ENCODE measurements at regions not wholly inside any gene's neighbourhood (a gene's known extent, or its start where the extent isn't known, plus 50 kb on each side); places are given as distances from the start of the nearest gene placed in this dataset.
"Not testable (repeated sequence)": the region's sequence is repeated elsewhere in the genome, so short reads cannot be mapped to it uniquely, and the experiment has no call there.

DNA sequence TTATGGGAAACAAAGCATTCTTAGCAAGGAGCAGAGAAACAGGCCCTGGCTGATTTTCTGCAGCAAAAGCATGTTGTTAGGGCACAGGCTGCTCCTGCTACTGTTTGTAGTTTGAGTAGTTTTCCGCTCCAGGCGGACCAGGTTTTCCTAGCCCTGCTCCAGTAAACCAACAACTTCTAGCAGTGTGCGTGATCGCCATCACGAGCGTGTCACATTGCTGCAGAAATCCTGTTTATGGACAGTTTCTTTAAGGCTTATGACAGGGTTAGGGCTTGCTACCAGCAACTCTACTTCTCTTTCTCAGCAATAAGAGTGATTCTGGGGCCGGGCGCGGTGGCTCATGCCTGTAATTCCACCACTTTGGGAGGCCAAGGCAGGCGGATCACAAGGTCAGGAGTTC, 803.9 kb upstream of the CDH10 start:
- H3K27ac ChIP-seq (ENCODE audit: low read length), result no peak overlapping the region
- no peaks in the 10 kb centered on the region for H4K20me1 ChIP-seq (ENCODE audit: low read length)
- H2AFZ ChIP-seq (ENCODE audit: low read length), result no peak overlapping the region
- no peaks in the 10 kb centered on the region for H3K9me2 ChIP-seq (replicated peaks; ENCODE audit: low read length)
- no peaks in the 10 kb centered on the region for H3K9me3 ChIP-seq (ENCODE audit: low read length)
- H3K4me1 ChIP-seq (ENCODE audit: insufficient read depth, low read length), result no peaks in the 10 kb centered on the region
- DNase-seq, result no peak
- no peak for ATAC-seq
- TF ChIP-seq EZH2 (IDR thresholded peaks at IDR 0.05; ENCODE audit: low read length, unreplicated experiment), result no peak
- TF ChIP-seq EZH2phosphoT487 (IDR thresholded peaks at IDR 0.05; ENCODE audit: borderline replicate concordance, low read length), result no peak
- no peak for TF ChIP-seq CTCF (conservative IDR thresholded peaks at IDR 0.05; ENCODE audit: low read depth, low read length)
- H3K4me2 ChIP-seq (ENCODE audit: low read length), result no peak overlapping the region
- no peaks in the 10 kb centered on the region for H3K27me3 ChIP-seq (ENCODE audit: low read length)
- H3K9ac ChIP-seq (ENCODE audit: low read length), result no peak overlapping the region
- ChIA-PET CTCF (no interaction called here), POLR2A (ENCODE audit: unreplicated experiment) (no interaction called here)
- H3F3A ChIP-seq (ENCODE audit: low read length, unreplicated experiment), result no peaks in the 10 kb centered on the region
- no TSS peak for BruUV-seq (replicated peaks)
- no peak overlapping the region for H3K4me3 ChIP-seq (ENCODE audit: low read length)
- intact Hi-C loops (cut with micrococcal nuclease), result no loop called here
- H3K79me2 ChIP-seq (ENCODE audit: low read length), result no peaks in the 10 kb centered on the region
- H3K36me3 ChIP-seq (ENCODE audit: low read depth, low read length), result no peaks in the 10 kb centered on the region

- no peaks in the 10 kb centered on the region for H3K27me3 ChIP-seq (ENCODE audit: low read length)
- peak; percentile 14 for DNase-seq
- no peaks in the 10 kb centered on the region for H3K36me3 ChIP-seq (ENCODE audit: low read depth, low read length)
- H3K9me2 ChIP-seq (replicated peaks; ENCODE audit: low read length), result no peaks in the 10 kb centered on the region
- ChIA-PET CTCF (no interaction called here), POLR2A (ENCODE audit: unreplicated experiment) (no interaction called here)
- no peak overlapping the region for H3K9ac ChIP-seq (ENCODE audit: low read length)
- no peak overlapping the region for H3K4me3 ChIP-seq (ENCODE audit: low read length)
- no peaks in the 10 kb centered on the region for H3F3A ChIP-seq (ENCODE audit: low read length, unreplicated experiment)
- no peaks in the 10 kb centered on the region for H3K4me1 ChIP-seq (ENCODE audit: insufficient read depth, low read length)
- intact Hi-C loops (cut with micrococcal nuclease), result no loop called here
- 0 out of 2 replicates have a peak overlapping the region, but pooled peaks have one; percentile 28 for H2AFZ ChIP-seq (ENCODE audit: low read length)
- no peaks in the 10 kb centered on the region for H4K20me1 ChIP-seq (ENCODE audit: low read length)
- no peak overlapping the region for H3K27ac ChIP-seq (ENCODE audit: low read length)
- H3K79me2 ChIP-seq (ENCODE audit: low read length), result no peaks in the 10 kb centered on the region
- TF ChIP-seq CTCF (conservative IDR thresholded peaks at IDR 0.05; ENCODE audit: low read depth, low read length) (no peak), EZH2phosphoT487 (IDR thresholded peaks at IDR 0.05; ENCODE audit: borderline replicate concordance, low read length) (no peak), EZH2 (IDR thresholded peaks at IDR 0.05; ENCODE audit: low read length, unreplicated experiment) (no peak)
- ATAC-seq, result peak; percentile 72
- H3K9me3 ChIP-seq (ENCODE audit: low read length), result no peaks in the 10 kb centered on the region
- BruUV-seq (replicated peaks), result no TSS peak
- H3K4me2 ChIP-seq (ENCODE audit: low read length), result no peak overlapping the region
These were observed 803.4 kb upstream of the CDH10 start for GRCh38 chr5:25448190-25448621.

GRCh38 chr5:25446061-25446420, 801.3 kb upstream of the CDH10 start:
- H3K4me2 ChIP-seq (ENCODE audit: low read length); intact Hi-C loops (cut with micrococcal nuclease); H4K20me1 ChIP-seq (ENCODE audit: low read length); POLR2A ChIA-PET (ENCODE audit: unreplicated experiment); ATAC-seq; H3K9ac ChIP-seq (ENCODE audit: low read length); H3K9me2 ChIP-seq (replicated peaks; ENCODE audit: low read length); H3K27ac ChIP-seq (ENCODE audit: low read length); H3K36me3 ChIP-seq (ENCODE audit: low read depth, low read length); H3K79me2 ChIP-seq (ENCODE audit: low read length); H3K4me1 ChIP-seq (ENCODE audit: insufficient read depth, low read length); H3K9me3 ChIP-seq (ENCODE audit: low read length); CTCF ChIA-PET; H2AFZ ChIP-seq (ENCODE audit: low read length); DNase-seq; H3K4me3 ChIP-seq (ENCODE audit: low read length); BruUV-seq (replicated peaks); H3F3A ChIP-seq (ENCODE audit: low read length, unreplicated experiment); H3K27me3 ChIP-seq (ENCODE audit: low read length): not testable (repeated sequence)

DNA sequence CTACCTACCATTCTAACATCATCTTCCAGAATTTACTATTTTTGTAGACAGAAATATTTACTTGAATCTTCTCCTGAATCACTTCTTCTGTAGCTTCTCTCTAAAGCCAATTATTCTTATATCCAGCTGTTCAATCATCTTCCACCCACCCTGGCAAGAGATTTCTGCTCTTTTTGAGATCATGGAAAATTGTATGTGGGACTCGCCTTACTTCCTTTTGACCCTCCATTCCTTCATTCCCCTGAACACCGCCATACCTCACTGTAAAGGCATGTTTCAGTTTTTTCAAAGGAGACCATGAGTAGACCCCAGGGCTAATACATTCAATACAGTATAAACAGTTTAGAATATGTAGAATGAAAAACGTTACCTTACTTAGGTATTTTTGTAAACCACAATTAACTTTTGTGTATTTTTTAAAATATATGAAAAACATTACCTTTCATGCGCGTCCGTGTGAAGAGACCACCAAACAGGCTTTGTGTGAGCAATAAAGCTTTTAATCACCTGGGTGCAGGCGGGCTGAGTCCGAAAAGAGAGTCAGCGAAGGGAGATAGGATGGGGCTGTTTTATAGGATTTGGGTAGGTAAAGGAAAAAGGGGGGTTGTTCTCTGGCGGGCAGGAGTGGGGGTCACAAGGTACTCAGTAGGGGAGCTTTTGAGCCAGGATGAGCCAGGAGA, 800.7 kb upstream of the CDH10 start:
- H3K9me3 ChIP-seq (ENCODE audit: low read length); H4K20me1 ChIP-seq (ENCODE audit: low read length); H3K27me3 ChIP-seq (ENCODE audit: low read length); DNase-seq; H2AFZ ChIP-seq (ENCODE audit: low read length); H3K79me2 ChIP-seq (ENCODE audit: low read length); H3K4me3 ChIP-seq (ENCODE audit: low read length); H3K9me2 ChIP-seq (replicated peaks; ENCODE audit: low read length); intact Hi-C loops (cut with micrococcal nuclease); H3K9ac ChIP-seq (ENCODE audit: low read length); ATAC-seq; POLR2A ChIA-PET (ENCODE audit: unreplicated experiment); H3K36me3 ChIP-seq (ENCODE audit: low read depth, low read length); H3K4me1 ChIP-seq (ENCODE audit: insufficient read depth, low read length); H3K27ac ChIP-seq (ENCODE audit: low read length); H3K4me2 ChIP-seq (ENCODE audit: low read length); BruUV-seq (replicated peaks); CTCF ChIA-PET; H3F3A ChIP-seq (ENCODE audit: low read length, unreplicated experiment): not testable (repeated sequence)
